ENCODE measurements at regions not wholly inside any gene's neighbourhood (a gene's known extent, or its start where the extent isn't known, plus 50 kb on each side); places are given as distances from the start of the nearest gene placed in this dataset.
"Not testable (repeated sequence)": the region's sequence is repeated elsewhere in the genome, so short reads cannot be mapped to it uniquely, and the experiment has no call there.

DNA sequence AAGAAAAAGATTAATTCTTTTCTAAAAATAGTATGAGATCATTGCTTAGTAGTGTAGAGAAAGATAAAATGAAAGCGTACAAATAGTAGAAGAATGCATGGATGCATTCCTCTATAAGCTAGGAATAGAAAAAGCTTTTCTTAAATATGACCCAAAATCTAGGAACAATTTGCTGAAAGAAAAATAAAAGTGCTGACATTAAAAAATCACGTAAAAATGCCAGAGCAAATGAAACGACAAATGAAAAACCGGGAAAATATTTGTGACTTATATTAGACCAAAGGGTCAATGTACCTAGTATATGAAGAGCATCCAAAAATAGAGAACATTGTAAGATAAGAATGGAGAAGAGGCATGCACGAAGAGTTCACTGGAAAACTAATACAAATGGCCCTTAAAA is 149.5 kb upstream of the MON1B start:
- Mint-ChIP-seq H3K4me3 (no peak overlapping the region), H3K4me1 (no peaks in the 10 kb centered on the region), H3K9me3 (peaks cover 0 to 6% (median 0%) of the 10 kb centered on the region in 5 donors), H3K27ac (no peak overlapping the region), H3K27me3 (no peaks in the 10 kb centered on the region), H3K36me3 (no peaks in the 10 kb centered on the region)
- no peak for DNase-seq
- Histone ChIP-seq H3K9me3 (ENCODE audit: low read length) (no peaks in the 10 kb centered on the region), H3K4me3 (ENCODE audit: low read length) (no peak overlapping the region), H3K27me3 (ENCODE audit: insufficient read depth, low read length, poor library complexity, severe bottlenecking) (no peaks in the 10 kb centered on the region), H3K4me1 (ENCODE audit: insufficient read depth, low read length) (no peaks in the 10 kb centered on the region), H3K27ac (ENCODE audit: low read depth, low read length) (no peak overlapping the region), H3K36me3 (ENCODE audit: insufficient read depth, low read length) (no peaks in the 10 kb centered on the region)
- CTCF ChIA-PET: no interaction called here
- POLR2A ChIA-PET: no interaction called here

DNA sequence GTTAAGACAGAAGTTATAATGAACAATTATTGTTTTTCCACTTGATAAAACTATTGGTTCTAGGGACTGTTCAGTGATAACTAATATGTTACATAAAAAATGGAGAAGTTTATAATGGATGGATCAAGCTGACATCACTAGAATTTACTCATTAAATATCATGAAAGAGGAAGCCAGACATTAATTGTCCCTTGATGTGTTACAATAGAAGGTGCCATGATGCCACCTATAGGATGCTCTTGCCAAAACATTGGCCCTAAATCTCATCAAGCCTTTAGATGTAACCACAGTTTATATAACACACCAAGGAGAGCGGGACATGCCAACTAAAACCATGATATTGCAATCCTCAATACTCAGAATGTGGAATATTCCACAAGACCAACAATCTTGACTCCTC is 147.9 kb upstream of the MON1B start:
- ChIA-PET POLR2A (no interaction called here), CTCF (no interaction called here)
- DNase-seq: no peak
- Histone ChIP-seq H3K27me3 (ENCODE audit: insufficient read depth, low read length, poor library complexity, severe bottlenecking) (no peaks in the 10 kb centered on the region), H3K9me3 (ENCODE audit: low read length) (no peaks in the 10 kb centered on the region), H3K4me1 (ENCODE audit: insufficient read depth, low read length) (no peaks in the 10 kb centered on the region), H3K27ac (ENCODE audit: low read depth, low read length) (no peak overlapping the region), H3K36me3 (ENCODE audit: insufficient read depth, low read length) (no peaks in the 10 kb centered on the region), H3K4me3 (ENCODE audit: low read length) (no peak overlapping the region)
- no peak overlapping the region for H3K27ac Mint-ChIP-seq
- H3K9me3 Mint-ChIP-seq: peaks cover 0 to 4% (median 0%) of the 10 kb centered on the region in 5 donors
- no peaks in the 10 kb centered on the region for H3K27me3 Mint-ChIP-seq
- no peak overlapping the region for H3K4me3 Mint-ChIP-seq
- no peaks in the 10 kb centered on the region for H3K4me1 Mint-ChIP-seq
- no peaks in the 10 kb centered on the region for H3K36me3 Mint-ChIP-seq

DNA sequence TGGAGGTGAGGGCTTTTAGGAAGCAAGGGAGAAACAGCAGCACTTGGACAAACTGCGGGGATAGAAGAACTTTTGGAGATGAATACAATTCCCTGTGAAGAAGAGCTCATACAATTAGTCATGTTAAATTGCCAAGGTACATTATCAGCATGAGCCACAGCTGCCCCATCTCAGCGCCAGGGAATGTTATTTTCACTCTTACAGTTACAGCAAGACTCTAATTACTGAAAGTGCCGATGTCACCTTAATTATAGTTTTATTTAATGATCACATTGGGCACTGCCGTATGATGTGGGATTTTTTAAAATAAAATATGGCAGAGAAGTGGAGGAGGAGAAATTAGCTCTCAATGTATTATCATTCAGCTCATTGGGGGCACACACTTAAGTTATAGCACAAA is 144.8 kb upstream of the MON1B start:
- H3K27ac ChIP-seq (ENCODE audit: low read depth, low read length): no peak overlapping the region
- H3K4me3 Mint-ChIP-seq: no peak overlapping the region
- H3K4me1 ChIP-seq (ENCODE audit: insufficient read depth, low read length): no peaks in the 10 kb centered on the region
- no peaks in the 10 kb centered on the region for H3K4me1 Mint-ChIP-seq
- ChIA-PET POLR2A (no interaction called here), CTCF (no interaction called here)
- no peak for DNase-seq
- no peaks in the 10 kb centered on the region for H3K36me3 ChIP-seq (ENCODE audit: insufficient read depth, low read length)
- H3K4me3 ChIP-seq (ENCODE audit: low read length): no peak overlapping the region
- no peak overlapping the region for H3K27ac Mint-ChIP-seq
- no peaks in the 10 kb centered on the region for H3K27me3 ChIP-seq (ENCODE audit: insufficient read depth, low read length, poor library complexity, severe bottlenecking)
- H3K36me3 Mint-ChIP-seq: no peaks in the 10 kb centered on the region
- no peaks in the 10 kb centered on the region for H3K9me3 ChIP-seq (ENCODE audit: low read length)
- peaks cover 0 to 2% (median 2%) of the 10 kb centered on the region in 5 donors for H3K9me3 Mint-ChIP-seq
- H3K27me3 Mint-ChIP-seq: peaks cover 0 to 3% of the 10 kb centered on the region in 2 donors

DNA sequence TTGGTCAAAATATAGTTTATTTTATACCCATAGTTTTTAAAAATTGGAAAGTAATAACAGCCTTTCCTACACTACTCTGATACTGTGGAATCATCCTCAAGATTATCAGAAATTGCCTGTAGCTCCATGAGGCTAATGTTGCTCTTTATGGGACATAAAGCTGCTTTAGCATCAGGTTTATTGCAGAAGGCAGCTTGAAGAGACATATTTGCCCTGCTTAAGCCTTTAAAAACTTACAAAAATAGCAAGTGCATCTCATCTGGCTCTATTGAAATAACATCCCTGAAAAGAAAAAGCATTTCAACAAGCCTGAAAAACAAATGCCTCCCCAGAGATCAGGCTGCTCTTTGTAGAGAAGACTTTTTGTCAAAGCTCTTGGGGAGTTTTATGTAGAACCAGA is 142.9 kb upstream of the MON1B start:
- Mint-ChIP-seq H3K36me3 (no peaks in the 10 kb centered on the region), H3K4me1 (no peaks in the 10 kb centered on the region), H3K9me3 (peaks cover 0 to 2% (median 0%) of the 10 kb centered on the region in 5 donors), H3K27ac (no peak overlapping the region), H3K4me3 (no peak overlapping the region), H3K27me3 (peaks cover 0 to 3% of the 10 kb centered on the region in 2 donors)
- POLR2A ChIA-PET: no interaction called here
- no peaks in the 10 kb centered on the region for H3K4me1 ChIP-seq (ENCODE audit: insufficient read depth, low read length)
- H3K27me3 ChIP-seq (ENCODE audit: insufficient read depth, low read length, poor library complexity, severe bottlenecking): no peaks in the 10 kb centered on the region
- CTCF ChIA-PET: no interaction called here
- no peak overlapping the region for H3K4me3 ChIP-seq (ENCODE audit: low read length)
- H3K9me3 ChIP-seq (ENCODE audit: low read length): no peaks in the 10 kb centered on the region
- H3K27ac ChIP-seq (ENCODE audit: low read depth, low read length): no peak overlapping the region
- DNase-seq: no peak
- H3K36me3 ChIP-seq (ENCODE audit: insufficient read depth, low read length): no peaks in the 10 kb centered on the region

DNA sequence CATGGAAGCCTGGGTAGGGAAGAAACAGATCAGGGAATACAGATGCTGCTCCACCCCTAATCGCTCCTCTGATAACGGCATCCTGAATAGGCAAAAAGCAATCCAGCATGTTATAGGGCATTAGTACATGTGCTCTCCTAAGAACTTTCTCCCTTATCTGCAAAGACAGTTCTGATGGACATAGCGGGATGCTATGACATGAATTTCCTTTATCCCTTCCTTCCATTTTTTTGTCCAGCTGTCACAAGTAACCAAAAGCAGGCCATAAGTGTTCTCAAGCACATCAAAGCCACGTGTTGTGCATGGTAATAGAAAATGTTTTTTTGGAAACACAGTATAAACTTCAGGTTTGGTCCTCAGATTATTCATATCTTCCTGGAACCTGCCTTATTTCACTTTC is 141.4 kb upstream of the MON1B start:
- Mint-ChIP-seq H3K9me3 (peaks cover 0 to 5% (median 2%) of the 10 kb centered on the region in 5 donors), H3K4me3 (no peak overlapping the region), H3K36me3 (no peaks in the 10 kb centered on the region), H3K27ac (no peak overlapping the region), H3K27me3 (peaks cover 0 to 3% of the 10 kb centered on the region in 2 donors), H3K4me1 (no peaks in the 10 kb centered on the region)
- no peak for DNase-seq
- Histone ChIP-seq H3K27ac (ENCODE audit: low read depth, low read length) (no peak overlapping the region), H3K4me3 (ENCODE audit: low read length) (no peak overlapping the region), H3K36me3 (ENCODE audit: insufficient read depth, low read length) (no peaks in the 10 kb centered on the region), H3K4me1 (ENCODE audit: insufficient read depth, low read length) (no peaks in the 10 kb centered on the region), H3K27me3 (ENCODE audit: insufficient read depth, low read length, poor library complexity, severe bottlenecking) (no peaks in the 10 kb centered on the region), H3K9me3 (ENCODE audit: low read length) (no peaks in the 10 kb centered on the region)
- ChIA-PET CTCF (no interaction called here), POLR2A (no interaction called here)

DNA sequence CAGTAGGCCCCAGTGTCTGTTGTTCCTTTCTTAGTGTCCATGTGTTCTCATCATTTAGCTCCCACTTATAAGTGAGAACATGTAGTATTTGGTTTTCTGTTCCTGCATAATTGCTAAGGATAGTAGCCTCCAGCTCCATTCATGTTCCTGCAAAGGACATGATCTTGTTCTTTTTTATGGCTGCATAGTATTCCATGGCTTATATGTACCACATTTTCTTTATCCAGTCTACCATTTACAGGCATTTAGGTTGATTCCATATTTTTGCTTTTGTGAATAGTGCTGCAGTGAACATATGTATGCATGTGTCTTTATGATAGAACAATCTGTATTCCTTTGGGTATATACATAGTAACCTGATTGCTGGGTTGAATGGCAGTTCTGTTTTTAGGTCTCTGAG is 134.4 kb upstream of the MON1B start:
- H3K27ac ChIP-seq (ENCODE audit: low read depth, low read length); H3K4me1 ChIP-seq (ENCODE audit: insufficient read depth, low read length); POLR2A ChIA-PET; H3K36me3 Mint-ChIP-seq; DNase-seq; H3K27me3 ChIP-seq (ENCODE audit: insufficient read depth, low read length, poor library complexity, severe bottlenecking); H3K36me3 ChIP-seq (ENCODE audit: insufficient read depth, low read length); H3K27me3 Mint-ChIP-seq; H3K4me1 Mint-ChIP-seq; H3K27ac Mint-ChIP-seq; H3K4me3 ChIP-seq (ENCODE audit: low read length); H3K9me3 ChIP-seq (ENCODE audit: low read length); H3K4me3 Mint-ChIP-seq; CTCF ChIA-PET: not testable (repeated sequence)
- H3K9me3 Mint-ChIP-seq: peaks cover 3 to 18% (median 3%) of the 10 kb centered on the region in 5 donors

DNA sequence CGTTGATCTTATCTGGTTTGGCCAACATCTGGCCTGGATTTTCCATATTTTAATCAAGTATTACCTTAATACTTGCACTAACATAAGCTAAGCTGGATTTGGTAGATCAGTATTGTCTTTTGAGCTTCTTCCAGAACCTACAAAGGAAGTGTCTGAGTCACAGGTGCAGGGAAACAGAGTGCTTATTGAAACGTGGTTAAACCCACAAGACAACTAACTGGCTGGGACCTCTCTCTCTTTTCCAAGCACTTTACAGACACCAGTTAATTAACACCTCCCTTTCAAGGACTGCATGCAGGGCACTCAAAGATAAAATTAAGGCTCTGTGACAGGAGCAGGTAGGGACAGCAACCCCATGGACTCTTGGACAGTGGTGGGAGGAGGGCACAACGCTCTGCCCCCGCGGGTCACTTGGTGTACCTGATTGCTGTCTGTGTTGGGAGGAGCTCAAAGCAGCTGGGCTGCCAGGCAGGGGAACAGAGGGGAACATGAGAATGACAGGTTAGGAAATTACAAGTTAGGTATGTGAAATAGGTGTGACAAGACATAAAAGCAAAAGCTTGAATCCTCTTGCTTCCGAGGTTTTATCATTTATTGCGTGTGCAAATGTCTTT is 133.7 kb upstream of the MON1B start:
- no peaks in the 10 kb centered on the region for H3K4me1 ChIP-seq (ENCODE audit: insufficient read depth, low read length)
- ChIA-PET CTCF (no interaction called here), POLR2A (no interaction called here)
- H3K27ac ChIP-seq (ENCODE audit: low read depth, low read length): no peak overlapping the region
- no peaks in the 10 kb centered on the region for H3K27me3 ChIP-seq (ENCODE audit: insufficient read depth, low read length, poor library complexity, severe bottlenecking)
- Mint-ChIP-seq H3K36me3 (no peaks in the 10 kb centered on the region), H3K27ac (no peak overlapping the region), H3K4me3 (no peak overlapping the region), H3K4me1 (no peaks in the 10 kb centered on the region), H3K27me3 (peaks cover 0 to 3% of the 10 kb centered on the region in 2 donors), H3K9me3 (peaks cover 3 to 18% (median 3%) of the 10 kb centered on the region in 5 donors)
- no peaks in the 10 kb centered on the region for H3K36me3 ChIP-seq (ENCODE audit: insufficient read depth, low read length)
- no peaks in the 10 kb centered on the region for H3K9me3 ChIP-seq (ENCODE audit: low read length)
- no peak for DNase-seq
- no peak overlapping the region for H3K4me3 ChIP-seq (ENCODE audit: low read length)

DNA sequence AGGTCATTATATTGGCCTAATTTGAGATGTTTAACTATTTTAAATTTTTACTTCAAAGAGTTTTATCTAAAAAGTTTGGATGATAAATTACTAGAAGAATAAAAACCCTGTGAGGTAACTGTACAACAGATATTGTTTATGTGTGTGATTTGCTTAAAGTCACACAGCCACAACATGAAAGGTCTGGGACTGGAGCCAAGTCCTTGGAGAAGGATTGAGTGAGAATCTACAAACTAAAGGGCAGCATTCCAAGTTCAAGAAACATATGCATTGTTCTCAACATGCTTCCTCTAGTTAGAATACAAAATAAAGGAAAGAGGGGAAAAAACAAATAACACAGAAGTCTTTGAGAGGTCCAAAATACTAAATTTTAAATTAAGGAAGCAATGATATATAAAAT is 131.5 kb upstream of the MON1B start:
- ChIA-PET POLR2A (no interaction called here), CTCF (no interaction called here)
- Mint-ChIP-seq H3K9me3 (peaks cover 2 to 16% (median 4%) of the 10 kb centered on the region in 5 donors), H3K4me1 (no peaks in the 10 kb centered on the region), H3K27ac (no peak overlapping the region), H3K4me3 (no peak overlapping the region), H3K27me3 (peaks cover 0 to 10% of the 10 kb centered on the region in 2 donors), H3K36me3 (no peaks in the 10 kb centered on the region)
- no peak for DNase-seq
- Histone ChIP-seq H3K27me3 (ENCODE audit: insufficient read depth, low read length, poor library complexity, severe bottlenecking) (no peaks in the 10 kb centered on the region), H3K9me3 (ENCODE audit: low read length) (no peaks in the 10 kb centered on the region), H3K27ac (ENCODE audit: low read depth, low read length) (no peak overlapping the region), H3K4me1 (ENCODE audit: insufficient read depth, low read length) (no peaks in the 10 kb centered on the region), H3K4me3 (ENCODE audit: low read length) (no peak overlapping the region), H3K36me3 (ENCODE audit: insufficient read depth, low read length) (no peaks in the 10 kb centered on the region)

DNA sequence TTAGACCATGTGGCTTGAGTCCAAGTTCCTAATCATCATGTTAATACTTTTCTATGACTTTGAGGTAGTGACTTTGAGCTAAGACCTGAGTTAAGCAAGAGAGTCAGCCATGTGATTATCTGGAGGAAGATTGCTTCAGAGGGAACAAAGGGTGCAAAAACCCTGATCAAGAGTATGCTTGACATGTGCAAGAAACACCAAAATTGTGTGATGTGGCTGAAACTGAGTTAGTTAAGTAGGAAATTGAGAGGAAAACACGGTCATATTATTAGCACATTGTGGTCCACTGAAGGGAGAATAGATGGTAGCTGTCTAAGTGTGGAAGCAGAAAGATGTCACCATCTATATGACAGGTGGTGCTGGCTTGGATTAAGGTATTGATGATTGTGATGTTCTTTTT is 130.4 kb upstream of the MON1B start:
- no peaks in the 10 kb centered on the region for H3K36me3 ChIP-seq (ENCODE audit: insufficient read depth, low read length)
- ChIA-PET CTCF (no interaction called here), POLR2A (no interaction called here)
- Mint-ChIP-seq H3K36me3 (no peaks in the 10 kb centered on the region), H3K27ac (no peak overlapping the region), H3K27me3 (peaks cover 0 to 7% of the 10 kb centered on the region in 2 donors), H3K4me1 (no peaks in the 10 kb centered on the region), H3K4me3 (no peak overlapping the region), H3K9me3 (peaks cover 0 to 7% (median 2%) of the 10 kb centered on the region in 5 donors)
- DNase-seq: no peak
- no peaks in the 10 kb centered on the region for H3K27me3 ChIP-seq (ENCODE audit: insufficient read depth, low read length, poor library complexity, severe bottlenecking)
- H3K4me3 ChIP-seq (ENCODE audit: low read length): no peak overlapping the region
- H3K27ac ChIP-seq (ENCODE audit: low read depth, low read length): no peak overlapping the region
- H3K9me3 ChIP-seq (ENCODE audit: low read length): no peaks in the 10 kb centered on the region
- H3K4me1 ChIP-seq (ENCODE audit: insufficient read depth, low read length): no peaks in the 10 kb centered on the region
